Right lobe of liver (tissue), 6 donors: ENCODE measurements at regions not wholly inside any gene's neighbourhood (a gene's known extent, or its start where the extent isn't known, plus 50 kb on each side); places are given as distances from the start of the nearest gene placed in this dataset.

ENCODE experiments used
- ATAC-seq, 4 donors: fragments of 200-7000 bp; cut with Tn5 transposase; one replicate each; pipeline ENCODE4 v1.9.1; 2020; ENCODE audit warnings: mild to moderate bottlenecking in 4 of 4, moderate library complexity in 4 of 4
- DNase-seq, 3 donors: peaks; one replicate each; pipeline ENCODE4 v3.0.0-alpha.2; 2020
- H3K27ac ChIP-seq, 3 donors: fragments of 200-600 bp; one replicate each; pipeline ENCODE4 v1.8.0; 2022
- H3K27me3 ChIP-seq, 2 donors: fragments of 200-600 bp; one replicate each; pipeline ENCODE4 v1.8.0; 2022
- H3K36me3 ChIP-seq, 4 donors: fragments of 200-600 bp; sonication (generic) in 1 of 4; one replicate each; pipeline versions ENCODE4 v1.5.1 to v1.8.0; 2017 to 2022; ENCODE audit warnings: control low read depth in 1 of 4
- H3K4me1 ChIP-seq, 4 donors: fragments of 200-600 bp; sonication (generic) in 1 of 4; one replicate each; pipeline versions ENCODE4 v1.5.1 to v1.8.0; 2017 to 2022; ENCODE audit warnings: control low read depth in 1 of 4
- H3K4me3 ChIP-seq, 3 donors: fragments of 200-600 bp; one replicate each; pipeline ENCODE4 v1.8.0; 2022
- H3K9me3 ChIP-seq, 4 donors: fragments of 200-600 bp; sonication (generic) in 1 of 4; one replicate each; pipeline versions ENCODE4 v1.5.1 to v1.8.0; 2017 to 2022; ENCODE audit warnings: control low read depth in 1 of 4
- POLR2A ChIP-seq: fragments of 450-650 bp; IDR thresholded peaks from one replicate; pipeline ENCODE4 v1.6.1; 2017; ENCODE audit warnings: antibody characterized with exemption, mild to moderate bottlenecking
- WGBS: methylation state at CpG from one replicate; pipeline ENCODE4 v1.1.6; 2018; ENCODE audit warnings: low coverage, low lambda C conversion rate; ENCODE audit not compliant: insufficient coverage; ENCODE audit errors: missing lambda C conversion rate; 5-methylcytosine and 5-hydroxymethylcytosine counted together
- intact Hi-C, 2 donors: fragments of 100-400 bp; cut with DNase I; formaldehyde crosslinking; loops; one replicate each; pipeline versions ENCODE4 v1.11.2 to v1.14.1; 2022
- TF ChIP-seq, protein P1 (sequence below), 4 donors: fragments of 200-600 bp in 3 of 4; fragments of 450-650 bp in 1 of 4; IDR thresholded peaks; one replicate each; pipeline versions ENCODE4 v1.5.1 to v1.8.0; 2016 to 2022; ENCODE audit warnings: antibody characterized with exemption in 4 of 4, mild to moderate bottlenecking in 2 of 4
- donor health status: DM: no; HTN: yes; CAD: no.
- donor health status: DM: no; HTN: no; CAD: no.
- donor health status: DM: no; HTN: no; CAD: no.
- donor health status: DM: no; HTN: yes; CAD: no.
- donor health status: DM: no; HTN: yes; CAD: no.

DNA sequence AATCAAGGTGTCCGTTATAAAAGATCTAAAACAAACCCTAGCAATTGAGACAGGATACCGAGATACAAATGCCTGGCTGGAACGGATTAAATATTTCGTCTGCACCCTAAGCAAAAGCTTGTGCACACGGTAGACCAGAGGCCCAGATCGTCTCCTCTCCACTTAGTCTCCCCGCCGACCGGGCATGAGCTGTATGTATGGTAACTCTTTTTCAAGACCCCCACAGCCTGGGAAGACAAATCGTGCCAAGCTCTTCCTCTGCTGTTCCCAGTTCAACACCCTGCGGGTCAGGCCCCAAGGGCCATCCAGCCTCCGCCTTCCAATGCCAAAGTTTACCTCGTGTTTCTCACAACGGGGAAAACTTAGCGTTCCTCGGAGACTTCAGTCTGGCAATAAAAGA, 285.7 kb upstream of the GALNT17 start:
- WGBS: 80% methylated on average over 15 of the region's 16 CpGs
- Histone ChIP-seq H3K27me3 (no peaks in the 10 kb centered on the region), H3K4me3 (no peak overlapping the region), H3K27ac (no peak overlapping the region), H3K36me3 (no peaks in the 10 kb centered on the region), H3K4me1 (no peaks in the 10 kb centered on the region), H3K9me3 (no peaks in the 10 kb centered on the region)
- no peak for ATAC-seq
- no peak for DNase-seq
- intact Hi-C loops: no loop called here
- no peak for TF ChIP-seq POLR2A

DNA sequence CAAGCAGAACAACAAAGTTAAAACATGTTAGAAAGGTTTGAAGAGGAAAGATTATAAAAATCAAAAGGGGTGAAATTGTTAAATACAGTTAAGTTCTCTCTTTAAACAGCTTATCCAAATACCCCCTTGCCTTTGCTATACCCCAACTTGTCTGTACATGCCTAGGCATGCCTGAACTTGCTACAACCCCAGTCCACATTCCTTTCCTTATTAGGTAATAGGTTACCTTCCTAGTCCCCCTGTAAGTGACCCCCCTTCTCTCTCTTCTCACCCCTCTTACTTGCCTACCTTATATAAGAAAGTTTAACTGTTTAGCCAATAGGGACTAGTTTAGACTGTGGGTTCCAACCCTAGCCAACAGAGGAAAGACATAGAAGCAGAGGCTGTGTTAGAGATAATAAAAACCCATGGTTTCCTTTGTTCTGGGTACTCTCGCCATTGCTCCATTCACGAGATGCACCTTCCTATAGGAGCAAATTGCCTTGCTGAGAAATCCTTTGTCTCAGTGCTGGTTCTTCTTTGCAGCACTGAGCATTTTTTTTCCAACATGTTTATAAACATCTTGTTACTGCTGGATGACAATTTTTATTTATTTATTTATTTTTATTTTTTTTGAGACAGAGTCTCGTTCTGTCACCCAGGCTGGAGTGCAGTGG, 282.2 kb upstream of the GALNT17 start:
- Histone ChIP-seq H3K9me3 (no peaks in the 10 kb centered on the region), H3K4me3 (no peak overlapping the region), H3K4me1 (no peaks in the 10 kb centered on the region), H3K27ac (no peak overlapping the region), H3K27me3 (no peaks in the 10 kb centered on the region), H3K36me3 (no peaks in the 10 kb centered on the region)
- ATAC-seq: no peak
- DNase-seq: no peak
- 75% methylated on average over 3 of the region's 3 CpGs for WGBS
- TF ChIP-seq, protein P1, sequence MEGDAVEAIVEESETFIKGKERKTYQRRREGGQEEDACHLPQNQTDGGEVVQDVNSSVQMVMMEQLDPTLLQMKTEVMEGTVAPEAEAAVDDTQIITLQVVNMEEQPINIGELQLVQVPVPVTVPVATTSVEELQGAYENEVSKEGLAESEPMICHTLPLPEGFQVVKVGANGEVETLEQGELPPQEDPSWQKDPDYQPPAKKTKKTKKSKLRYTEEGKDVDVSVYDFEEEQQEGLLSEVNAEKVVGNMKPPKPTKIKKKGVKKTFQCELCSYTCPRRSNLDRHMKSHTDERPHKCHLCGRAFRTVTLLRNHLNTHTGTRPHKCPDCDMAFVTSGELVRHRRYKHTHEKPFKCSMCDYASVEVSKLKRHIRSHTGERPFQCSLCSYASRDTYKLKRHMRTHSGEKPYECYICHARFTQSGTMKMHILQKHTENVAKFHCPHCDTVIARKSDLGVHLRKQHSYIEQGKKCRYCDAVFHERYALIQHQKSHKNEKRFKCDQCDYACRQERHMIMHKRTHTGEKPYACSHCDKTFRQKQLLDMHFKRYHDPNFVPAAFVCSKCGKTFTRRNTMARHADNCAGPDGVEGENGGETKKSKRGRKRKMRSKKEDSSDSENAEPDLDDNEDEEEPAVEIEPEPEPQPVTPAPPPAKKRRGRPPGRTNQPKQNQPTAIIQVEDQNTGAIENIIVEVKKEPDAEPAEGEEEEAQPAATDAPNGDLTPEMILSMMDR (IDR thresholded peaks at IDR 0.05): no peak
- TF ChIP-seq POLR2A: no peak
- intact Hi-C loops: no loop called here

DNA sequence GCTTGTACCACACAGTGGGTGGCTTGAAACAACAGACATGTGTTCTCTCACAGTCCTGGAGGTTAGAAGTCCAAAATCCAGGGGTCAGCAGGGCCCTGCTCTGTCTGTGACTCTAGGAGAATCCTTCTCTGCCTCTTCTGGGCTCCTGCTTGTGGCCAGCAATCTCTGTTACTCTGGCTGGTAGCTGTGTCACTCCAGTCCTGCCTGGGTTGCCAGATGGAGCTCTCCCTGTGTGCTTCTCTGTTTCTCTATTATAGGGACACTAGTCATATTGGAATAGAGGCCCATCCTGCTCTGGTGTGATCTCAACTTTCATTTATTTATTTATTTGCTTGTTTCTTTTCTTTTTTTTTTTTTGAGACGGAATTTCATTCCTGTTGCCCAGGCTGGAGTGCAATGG, 276.6 kb upstream of the GALNT17 start:
- ATAC-seq: no peak
- Histone ChIP-seq H3K9me3 (no peaks in the 10 kb centered on the region), H3K27me3 (no peaks in the 10 kb centered on the region), H3K4me3 (no peak overlapping the region), H3K27ac (no peak overlapping the region), H3K4me1 (no peaks in the 10 kb centered on the region), H3K36me3 (no peaks in the 10 kb centered on the region)
- WGBS: 75% methylated on average over 1 of the region's 1 CpG
- no peak for TF ChIP-seq POLR2A
- TF ChIP-seq, protein P1 (IDR thresholded peaks at IDR 0.05): no peak
- intact Hi-C loops: loop anchor here in 1 of 2 donors (5.0 kb wide), 1 partner anchor 877 kb away; no protein-coding TSS in a partner anchor
- DNase-seq: no peak

DNA sequence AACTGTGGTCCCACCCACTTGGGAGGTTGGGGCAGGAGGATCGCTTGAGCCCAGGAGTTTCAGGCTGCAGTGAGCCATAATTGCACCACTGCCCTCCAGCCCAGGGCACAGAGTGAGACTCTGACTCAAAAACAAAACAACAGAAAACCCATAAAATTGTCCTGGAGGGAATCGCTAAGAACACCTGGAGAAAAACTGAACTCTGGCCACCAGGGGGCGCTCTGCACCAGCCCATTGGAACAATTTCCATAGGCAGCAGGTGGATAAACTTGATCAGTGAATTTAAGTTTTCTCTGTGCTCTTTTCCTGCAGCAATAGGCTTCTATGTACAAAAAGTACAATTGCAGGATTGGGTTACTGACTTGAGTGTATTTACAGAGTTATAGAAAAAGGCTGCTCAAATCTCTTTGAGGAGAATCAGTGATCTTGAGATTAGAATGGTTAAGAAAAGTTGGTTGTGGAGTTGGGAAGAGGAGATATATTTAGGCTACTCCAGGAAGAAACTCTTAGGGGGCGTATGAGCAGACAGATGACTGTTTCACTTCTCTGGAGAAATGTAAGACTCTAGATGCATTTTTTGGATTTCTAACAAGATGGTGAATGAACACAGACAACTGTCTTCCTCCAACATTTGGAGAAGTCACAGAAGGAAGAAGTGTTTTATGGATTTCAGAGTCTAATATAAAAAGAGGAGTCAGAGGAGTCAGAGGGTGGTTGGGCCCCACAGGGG, 274.9 kb upstream of the GALNT17 start:
- peak; percentile 65 to 70 (median 67) for DNase-seq
- Histone ChIP-seq H3K9me3 (no peaks in the 10 kb centered on the region), H3K27ac (no peak overlapping the region), H3K4me1 (no peaks in the 10 kb centered on the region), H3K36me3 (no peaks in the 10 kb centered on the region), H3K27me3 (no peaks in the 10 kb centered on the region), H3K4me3 (no peak overlapping the region)
- peak; percentile 57 to 64 (median 60) for ATAC-seq
- TF ChIP-seq POLR2A: no peak
- TF ChIP-seq, protein P1 (IDR thresholded peaks at IDR 0.05): peak; percentile 70 to 92 (median 91)
- WGBS: 4% methylated on average over 4 of the region's 4 CpGs
- intact Hi-C loops: loop anchor here in 1 of 2 donors (5.0 kb wide), 1 partner anchor 875 kb away; no protein-coding TSS in a partner anchor
